GM23338 (cell line): ENCODE measurements at regions not wholly inside any gene's neighbourhood (a gene's known extent, or its start where the extent isn't known, plus 50 kb on each side); places are given as distances from the start of the nearest gene placed in this dataset.

ENCODE experiments used
- ATAC-seq: fragments of 200-7000 bp; cut with Tn5 transposase; 3 replicates; pipeline ENCODE4 v1.9.1; 2020
- DNase-seq: peaks from one replicate; pipeline ENCODE4 v3.0.0-alpha.2; 2015; ENCODE audit warnings: low spot score
- H2AFZ ChIP-seq: fragments of 200-600 bp; sonication (generic); 2 replicates; pipeline ENCODE4 v1.8.0; 2016; ENCODE audit warnings: antibody characterized with exemption, mild to moderate bottlenecking, moderate library complexity
- H3F3A ChIP-seq: fragments of 200-600 bp; sonication (generic); replicated peaks from 2 replicates; pipeline ENCODE4 v1.8.0; 2017; ENCODE audit warnings: antibody characterized with exemption, mixed run types, low read depth
- H3K27ac ChIP-seq: fragments of 200-600 bp; sonication (generic); 2 replicates; pipeline ENCODE4 v1.6.1; 2016; ENCODE audit warnings: low read depth
- H3K27me3 ChIP-seq: fragments of 200-600 bp; sonication (generic); 2 replicates; pipeline ENCODE4 v1.8.0; 2016; ENCODE audit warnings: mild to moderate bottlenecking, mixed run types, moderate library complexity; ENCODE audit not compliant: insufficient read depth
- H3K36me3 ChIP-seq: fragments of 200-600 bp; sonication (generic); 2 replicates; pipeline ENCODE4 v1.8.0; 2016; ENCODE audit warnings: mild to moderate bottlenecking; ENCODE audit not compliant: insufficient read depth
- H3K4me1 ChIP-seq: fragments of 200-600 bp; sonication (generic); 2 replicates; pipeline ENCODE4 v1.8.0; 2016; ENCODE audit warnings: mild to moderate bottlenecking, moderate library complexity; ENCODE audit not compliant: insufficient read depth
- H3K4me2 ChIP-seq: fragments of 200-600 bp; sonication (generic); 2 replicates; pipeline ENCODE4 v1.7.1; 2017; ENCODE audit warnings: mixed run types
- H3K4me3 ChIP-seq: fragments of 200-600 bp; sonication (generic); 2 replicates; pipeline ENCODE4 v1.6.1; 2016; ENCODE audit warnings: mixed run types
- H3K79me2 ChIP-seq: fragments of 200-600 bp; sonication (generic); replicated peaks from 2 replicates; pipeline ENCODE4 v1.8.0; 2017; ENCODE audit warnings: mild to moderate bottlenecking; ENCODE audit not compliant: insufficient read depth
- H3K9me2 ChIP-seq: fragments of 200-600 bp; sonication (generic); 2 replicates; pipeline ENCODE4 v1.8.0; 2017; ENCODE audit not compliant: insufficient read depth
- H4K20me1 ChIP-seq: fragments of 200-600 bp; sonication (generic); replicated peaks from 2 replicates; pipeline ENCODE4 v1.8.0; 2017; ENCODE audit warnings: mild to moderate bottlenecking; ENCODE audit not compliant: insufficient read depth
- H3K27ac Mint-ChIP-seq: 2 replicates; pipeline ENCODE4 v1.8.0; 2020; ENCODE audit warnings: inconsistent platforms, mild to moderate bottlenecking, moderate library complexity, mixed read lengths
- H3K27me3 Mint-ChIP-seq: 3 replicates; pipeline ENCODE4 v1.8.0; 2022; ENCODE audit warnings: low read depth, mild to moderate bottlenecking, moderate library complexity, mixed read lengths, inconsistent platforms; ENCODE audit not compliant: insufficient read depth, poor library complexity
- H3K36me3 Mint-ChIP-seq: 3 replicates; pipeline ENCODE4 v1.8.0; 2021; ENCODE audit warnings: low read depth, mild to moderate bottlenecking, inconsistent platforms, moderate library complexity, mixed read lengths
- H3K4me1 Mint-ChIP-seq: 3 replicates; pipeline ENCODE4 v1.8.0; 2020; ENCODE audit warnings: mild to moderate bottlenecking, inconsistent platforms, mixed read lengths
- H3K4me3 Mint-ChIP-seq: 3 replicates; pipeline ENCODE4 v1.8.0; 2021; ENCODE audit warnings: moderate library complexity, mild to moderate bottlenecking, inconsistent platforms, mixed read lengths
- H3K9me3 Mint-ChIP-seq: 3 replicates; pipeline ENCODE4 v1.8.0; 2020; ENCODE audit warnings: moderate library complexity, mild to moderate bottlenecking, inconsistent platforms, mixed read lengths
- ETS1 ChIP-seq: IDR thresholded peaks from 2 replicates; pipeline ENCODE4 v1.6.1; 2016; ENCODE audit warnings: antibody characterized with exemption
- EZH2 ChIP-seq: fragments of 200-600 bp; sonication (generic); IDR thresholded peaks from one replicate; pipeline ENCODE4 v1.8.0; 2017; ENCODE audit warnings: antibody characterized with exemption, mild to moderate bottlenecking, low read depth; ENCODE audit not compliant: unreplicated experiment
- JUNB ChIP-seq: IDR thresholded peaks from one replicate; pipeline ENCODE4 v1.6.1; 2016; ENCODE audit warnings: antibody characterized with exemption; ENCODE audit not compliant: unreplicated experiment
- NANOG ChIP-seq: IDR thresholded peaks from 2 replicates; pipeline ENCODE4 v1.6.1; 2016; ENCODE audit warnings: antibody characterized with exemption, borderline replicate concordance
- POLR2AphosphoS5 ChIP-seq: IDR thresholded peaks from 2 replicates; pipeline ENCODE4 v1.6.1; 2016; ENCODE audit warnings: antibody characterized with exemption, low read depth
- STAT1 ChIP-seq: IDR thresholded peaks from one replicate; pipeline ENCODE4 v1.6.1; 2016; ENCODE audit warnings: antibody characterized with exemption; ENCODE audit not compliant: unreplicated experiment
- ZNF331 ChIP-seq: fragments of 250-450 bp; sonication (Bioruptor Pico); IDR thresholded peaks from 2 replicates; pipeline ENCODE4 v1.5.0; 2020; ENCODE audit warnings: low read depth, mild to moderate bottlenecking, moderate library complexity
- ZNF462 ChIP-seq: fragments of 250-450 bp; sonication (Bioruptor Pico); IDR thresholded peaks from 2 replicates; pipeline ENCODE4 v1.5.0; 2020; ENCODE audit warnings: mild to moderate bottlenecking, moderate library complexity

- TF ChIP-seq ZNF462 (CRISPR knock-in tag) (no peak), ZNF331 (no peak)
These were observed 243.5 kb upstream of the TPM1 start (continued) for GRCh38 chr15:62799037-62799436.

- Histone ChIP-seq H4K20me1 (no peaks in the 10 kb centered on the region), H3K36me3 (no peaks in the 10 kb centered on the region), H2AFZ (no peak overlapping the region), H3K4me3 (no peak overlapping the region), H3K79me2 (no peaks in the 10 kb centered on the region), H3F3A (no peaks in the 10 kb centered on the region), H3K4me1 (no peaks in the 10 kb centered on the region), H3K27me3 (no peaks in the 10 kb centered on the region), H3K4me2 (no peak overlapping the region), H3K9me2 (no peaks in the 10 kb centered on the region), H3K27ac (no peak overlapping the region)
- no peak overlapping the region; the same call in 2 of the 3 replicates for H3K4me3 Mint-ChIP-seq
- DNase-seq (no peak), ATAC-seq (no peak; the same call in 2 of the 3 replicates)
- no peaks in the 10 kb centered on the region for H3K9me3 Mint-ChIP-seq
- H3K27ac Mint-ChIP-seq: no peak overlapping the region
- no peaks in the 10 kb centered on the region for H3K27me3 Mint-ChIP-seq
- peaks cover 2% of the 10 kb centered on the region; the same call in 2 of the 3 replicates for H3K4me1 Mint-ChIP-seq
- H3K36me3 Mint-ChIP-seq: no peaks in the 10 kb centered on the region; the same call in 2 of the 3 replicates
- TF ChIP-seq ZNF331 (no peak), POLR2AphosphoS5 (no peak), NANOG (no peak), JUNB (no peak), ZNF462 (CRISPR knock-in tag) (no peak), STAT1 (no peak), EZH2 (no peak), ETS1 (no peak)
These were observed 242.6 kb upstream of the TPM1 start for GRCh38 chr15:62799919-62800318.
